Loucy (cell line): ENCODE measurements at regions not wholly inside any gene's neighbourhood (a gene's known extent, or its start where the extent isn't known, plus 50 kb on each side); places are given as distances from the start of the nearest gene placed in this dataset.

Source experiments
- EZH2phosphoT487 ChIP-seq: fragments of 200-600 bp; IDR thresholded peaks from 2 replicates; pipeline ENCODE4 v1.6.1; 2018; ENCODE audit warnings: antibody characterized with exemption, mild to moderate bottlenecking, moderate library complexity, borderline replicate concordance
- TF ChIP-seq, protein P1 (sequence below): fragments of 200-600 bp; sonication (generic); conservative IDR thresholded peaks from 2 replicates; pipeline ENCODE4 v1.5.1; 2014; ENCODE audit warnings: mild to moderate bottlenecking, antibody characterized with exemption, low read length

- TF ChIP-seq, protein P1, sequence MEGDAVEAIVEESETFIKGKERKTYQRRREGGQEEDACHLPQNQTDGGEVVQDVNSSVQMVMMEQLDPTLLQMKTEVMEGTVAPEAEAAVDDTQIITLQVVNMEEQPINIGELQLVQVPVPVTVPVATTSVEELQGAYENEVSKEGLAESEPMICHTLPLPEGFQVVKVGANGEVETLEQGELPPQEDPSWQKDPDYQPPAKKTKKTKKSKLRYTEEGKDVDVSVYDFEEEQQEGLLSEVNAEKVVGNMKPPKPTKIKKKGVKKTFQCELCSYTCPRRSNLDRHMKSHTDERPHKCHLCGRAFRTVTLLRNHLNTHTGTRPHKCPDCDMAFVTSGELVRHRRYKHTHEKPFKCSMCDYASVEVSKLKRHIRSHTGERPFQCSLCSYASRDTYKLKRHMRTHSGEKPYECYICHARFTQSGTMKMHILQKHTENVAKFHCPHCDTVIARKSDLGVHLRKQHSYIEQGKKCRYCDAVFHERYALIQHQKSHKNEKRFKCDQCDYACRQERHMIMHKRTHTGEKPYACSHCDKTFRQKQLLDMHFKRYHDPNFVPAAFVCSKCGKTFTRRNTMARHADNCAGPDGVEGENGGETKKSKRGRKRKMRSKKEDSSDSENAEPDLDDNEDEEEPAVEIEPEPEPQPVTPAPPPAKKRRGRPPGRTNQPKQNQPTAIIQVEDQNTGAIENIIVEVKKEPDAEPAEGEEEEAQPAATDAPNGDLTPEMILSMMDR, result no peak
- TF ChIP-seq EZH2phosphoT487, result no peak
These were observed 334.6 kb upstream of the KLHL29 start for GRCh38 chr2:23050388-23050787.
